GM23248 (cell line): ENCODE measurements at regions not wholly inside any gene's neighbourhood (a gene's known extent, or its start where the extent isn't known, plus 50 kb on each side); places are given as distances from the start of the nearest gene placed in this dataset.

Experiments
- EZH2 ChIP-seq: fragments of 200-600 bp; sonication (generic); IDR thresholded peaks from 2 replicates; pipeline ENCODE4 v1.6.1; 2018; ENCODE audit warnings: antibody characterized with exemption, mild to moderate bottlenecking; ENCODE audit not compliant: insufficient read depth, poor library complexity, severe bottlenecking
- EZH2phosphoT487 ChIP-seq: fragments of 200-600 bp; sonication (generic); IDR thresholded peaks from 2 replicates; pipeline ENCODE4 v1.6.1; 2018; ENCODE audit warnings: antibody characterized with exemption, moderate library complexity, mild to moderate bottlenecking, low read depth; ENCODE audit not compliant: insufficient read depth

- TF ChIP-seq EZH2 (no peak), EZH2phosphoT487 (no peak)
Observed at GRCh38 chr20:11853359-11853758, 64.3 kb upstream of the BTBD3 start.
